ENCODE measurements at regions not wholly inside any gene's neighbourhood (a gene's known extent, or its start where the extent isn't known, plus 50 kb on each side); places are given as distances from the start of the nearest gene placed in this dataset.

DNA sequence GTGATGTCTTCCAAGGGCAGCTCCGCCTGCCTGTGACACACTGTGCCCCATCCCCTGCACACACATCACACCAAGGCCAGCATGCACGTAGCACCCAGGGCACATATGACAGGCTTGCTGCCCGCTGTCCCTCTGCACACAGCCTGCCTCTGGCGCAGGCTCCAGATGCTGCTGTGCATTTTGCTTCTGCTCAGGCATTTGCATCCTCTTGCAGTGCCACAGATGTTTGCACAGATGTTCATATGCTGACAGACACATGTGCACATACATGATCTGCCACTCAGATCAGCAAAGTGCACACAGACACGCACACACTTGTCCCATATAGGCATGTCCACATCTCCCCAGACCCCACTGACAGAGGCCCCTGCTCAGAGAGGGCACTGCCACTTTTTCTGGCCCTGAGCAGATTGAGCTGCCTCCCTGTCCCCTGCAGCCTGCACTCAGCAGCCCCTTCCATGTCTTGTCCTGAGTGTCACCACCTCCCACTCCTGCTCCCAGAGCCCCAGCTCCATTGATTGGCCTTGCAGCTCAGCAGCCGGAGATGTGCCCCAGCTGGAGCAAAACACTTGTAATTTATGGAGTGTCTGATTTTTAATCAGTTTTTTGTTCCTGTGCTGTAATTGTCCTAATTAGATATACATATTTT is 115.1 kb upstream of the RPL38 start:
- no peak overlapping the region for H4K5ac ChIP-seq (ENCODE audit: insufficient read length, low read depth, low read length)
- H2BK120ac ChIP-seq (replicated peaks; ENCODE audit: low read depth, low read length) = no peak overlapping the region
- no peak for TF ChIP-seq NRF1 (IDR thresholded peaks at IDR 0.05; ENCODE audit: low read depth, low read length)
- TF ChIP-seq EP300 (IDR thresholded peaks at IDR 0.05; ENCODE audit: borderline replicate concordance in 1 of 2, low read depth in 2 of 2, low read length in 2 of 2) = no peak
- TF ChIP-seq SUZ12 (IDR thresholded peaks at IDR 0.05; ENCODE audit: low read length) = no peak
- no peak for TF ChIP-seq MAX (IDR thresholded peaks at IDR 0.05)
- TF ChIP-seq SIX5 (IDR thresholded peaks at IDR 0.05; ENCODE audit: low read depth, low read length) = no peak
- TF ChIP-seq GTF2F1 (IDR thresholded peaks at IDR 0.05; ENCODE audit: borderline replicate concordance, low read depth, low read length) = no peak
- no peak overlapping the region for H2BK12ac ChIP-seq (ENCODE audit: low read depth, low read length)
- POLR2A ChIA-PET (ENCODE audit: partially characterized antibody) = no interaction called here
- H3K56ac ChIP-seq (replicated peaks; ENCODE audit: insufficient read length, low read depth, low read length) = no peak overlapping the region
- no peak overlapping the region for H3K23ac ChIP-seq (ENCODE audit: insufficient read length)
- H3K4me3 ChIP-seq (ENCODE audit: extremely low read depth in 1 of 4, insufficient read depth in 2 of 4, low read depth in 3 of 4, low read length in 4 of 4) = no peak overlapping the region
- H3K9me3 ChIP-seq (ENCODE audit: insufficient read depth in 2 of 2, low read depth in 1 of 2, low read length in 1 of 2) = peaks cover 0 to 11% of the 10 kb centered on the region in 2 experiments; a peak in 3 of 4 replicates
- H3K9ac ChIP-seq (replicated peaks in 1 of 4; ENCODE audit: extremely low read depth in 1 of 4, low read depth in 3 of 4, low read length in 3 of 4) = no peak overlapping the region
- H3K27me3 ChIP-seq (replicated peaks in 1 of 4; ENCODE audit: control insufficient read depth in 3 of 4, extremely low read depth in 1 of 4, insufficient read depth in 3 of 4, low read length in 3 of 4) = no peaks in the 10 kb centered on the region
- H3K27ac ChIP-seq (ENCODE audit: low read depth, low read length) = no peak overlapping the region
- no peak overlapping the region for H2AK5ac ChIP-seq (ENCODE audit: low read depth, low read length)
- no peaks in the 10 kb centered on the region for H3K36me3 ChIP-seq (ENCODE audit: control insufficient read depth in 2 of 4, insufficient read depth in 4 of 4, low read length in 3 of 4)
- H3K18ac ChIP-seq (ENCODE audit: extremely low read depth, low read length) = no peak overlapping the region
- 0 out of 2 replicates have a peak overlapping the region, but pooled peaks have one; percentile 46 for H2BK15ac ChIP-seq (ENCODE audit: low read length)
- H4K91ac ChIP-seq (replicated peaks; ENCODE audit: insufficient read length, low read length) = no peak overlapping the region
- CTCF ChIA-PET (ENCODE audit: partially characterized antibody) = interaction anchor here (0.6 to 10.3 kb wide), 18 partner anchors 12 to 947 kb away, joined by 3 to 113 read pairs (median 16); no protein-coding TSS in a partner anchor
- no peak overlapping the region for H3K4ac ChIP-seq (replicated peaks; ENCODE audit: insufficient read length, low read depth, low read length)
- no peaks in the 10 kb centered on the region for H3K79me1 ChIP-seq (ENCODE audit: low read depth, low read length)
- no peaks in the 10 kb centered on the region for H4K20me1 ChIP-seq (replicated peaks in 1 of 2; ENCODE audit: control insufficient read depth in 1 of 2, insufficient read depth in 2 of 2, low read length in 2 of 2)
- no peak overlapping the region for H2BK5ac ChIP-seq (ENCODE audit: low read depth, low read length)
- no peak overlapping the region for H3K14ac ChIP-seq (ENCODE audit: insufficient read length)
- H3K4me2 ChIP-seq (ENCODE audit: insufficient read depth in 1 of 2, low read depth in 2 of 2, low read length in 2 of 2) = no peak overlapping the region
- no peaks in the 10 kb centered on the region for H3K4me1 ChIP-seq (replicated peaks in 1 of 4; ENCODE audit: control insufficient read depth in 3 of 4, insufficient read depth in 4 of 4, low read length in 3 of 4)
- H4K8ac ChIP-seq (ENCODE audit: extremely low read depth, insufficient read depth, low read length) = no peak overlapping the region
- H2AFZ ChIP-seq (ENCODE audit: low read length) = no peak overlapping the region
- FAIRE-seq (no peak), DNase-seq (ENCODE audit: low read depth in 1 of 2, low spot score in 2 of 2) (no peak)
- no peak overlapping the region for H2BK20ac ChIP-seq (ENCODE audit: low read length)
- WGBS, 2 experiments (ENCODE audit: extremely low coverage in 1 of 2, insufficient coverage in 1 of 2, insufficient read length in 1 of 2, insufficient replicate concordance in 2 of 2, low coverage in 1 of 2, low lambda C conversion rate in 2 of 2, missing lambda C conversion rate in 1 of 2) = 78% methylated on average over 6 of the region's 6 CpGs; no CpG with 5 or more reads in 1 of the 2 experiments
- H3K79me2 ChIP-seq (ENCODE audit: control insufficient read depth in 1 of 2, insufficient read depth in 2 of 2, low read length in 2 of 2) = no peaks in the 10 kb centered on the region
- no peaks in the 10 kb centered on the region for H3K23me2 ChIP-seq (ENCODE audit: low read depth, low read length)
